SU-DHL-6 (cell line): ENCODE measurements at regions not wholly inside any gene's neighbourhood (a gene's known extent, or its start where the extent isn't known, plus 50 kb on each side); places are given as distances from the start of the nearest gene placed in this dataset.

Experiments
- CTCF ChIP-seq: fragments of 200-600 bp; sonication (generic); IDR thresholded peaks from one replicate; pipeline ENCODE4 v1.5.1; 2017; ENCODE audit warnings: antibody characterized with exemption, mild to moderate bottlenecking, low read length, moderate library complexity; ENCODE audit not compliant: insufficient read depth, poor library complexity, severe bottlenecking
- EZH2phosphoT487 ChIP-seq: fragments of 200-600 bp; sonication (generic), shearing (Covaris generic); conservative IDR thresholded peaks from 2 replicates; pipeline ENCODE4 v1.6.1; 2018; ENCODE audit warnings: mild to moderate bottlenecking, antibody characterized with exemption, low read length, moderate library complexity, mixed read lengths

- TF ChIP-seq CTCF (no peak), EZH2phosphoT487 (no peak)
These were observed 134.3 kb upstream of the ZNF92 start for GRCh38 chr7:65239324-65239706.
